22Rv1 (cell line): ENCODE measurements at regions not wholly inside any gene's neighbourhood (a gene's known extent, or its start where the extent isn't known, plus 50 kb on each side); places are given as distances from the start of the nearest gene placed in this dataset.

Source experiments
- CTCF ChIP-seq: fragments of 450-650 bp; IDR thresholded peaks from 2 replicates; pipeline ENCODE4 v1.5.1; 2017; ENCODE audit warnings: mild to moderate bottlenecking
- ZFX ChIP-seq: fragments of 450-650 bp; IDR thresholded peaks from 2 replicates; pipeline ENCODE4 v1.6.1; 2017; ENCODE audit warnings: antibody characterized with exemption, borderline replicate concordance

GRCh38 chr3:154775821-154776548, 304.1 kb upstream of the MME start:
- TF ChIP-seq CTCF (no peak), ZFX (no peak)
